GM18505 (cell line): ENCODE measurements at regions not wholly inside any gene's neighbourhood (a gene's known extent, or its start where the extent isn't known, plus 50 kb on each side); places are given as distances from the start of the nearest gene placed in this dataset.

Source experiments
- ATAC-seq: cut with Tn5 transposase; IDR thresholded peaks from one replicate; pipeline ENCODE4 v1.9.1; 2021; ENCODE audit not compliant: unreplicated experiment
- POLR2A ChIP-seq: IDR thresholded peaks from 4 replicates; pipeline ENCODE4 v1.6.1; 2011; ENCODE audit warnings: borderline replicate concordance; ENCODE audit not compliant: insufficient read depth, insufficient read length; ENCODE audit errors: extremely low read depth

DNA sequence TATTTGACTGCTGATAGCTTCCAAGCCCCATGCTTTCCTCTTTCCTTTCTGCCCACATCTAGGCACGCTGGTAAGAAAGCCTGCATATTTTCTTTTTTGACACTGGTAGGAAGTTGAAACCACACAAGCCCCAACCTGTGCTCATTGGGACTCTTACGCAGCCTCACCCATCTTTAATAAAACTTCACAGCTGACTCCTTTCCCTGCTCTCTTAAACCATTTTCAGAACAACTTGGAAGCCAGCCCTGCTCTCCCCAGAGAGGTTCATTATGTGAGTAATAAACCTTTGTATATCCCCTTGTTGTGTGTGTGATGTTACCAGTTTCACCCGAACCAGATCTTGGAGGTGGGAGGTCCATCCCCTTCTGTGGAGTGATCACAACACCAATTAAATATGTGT is 268.4 kb downstream of the GPD2 start:
- no peak for TF ChIP-seq POLR2A

DNA sequence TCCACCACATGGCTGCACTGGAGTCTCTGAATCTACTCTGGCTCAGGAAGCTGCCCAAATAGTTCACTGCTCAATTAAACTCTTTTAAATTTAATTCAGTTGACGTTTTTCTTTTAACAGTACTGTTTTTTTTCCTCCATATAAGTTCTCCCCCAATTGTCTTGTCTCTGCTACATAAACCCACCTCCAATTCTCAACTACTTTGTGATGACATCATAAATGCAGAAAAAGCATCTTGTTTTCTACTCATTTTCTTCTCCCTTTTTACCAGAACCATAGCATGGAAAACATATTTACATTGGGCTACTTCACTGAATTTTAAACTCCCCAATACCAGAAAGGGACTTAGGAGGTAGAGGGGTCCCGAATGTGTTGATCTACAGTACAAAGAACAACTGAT is 270.4 kb downstream of the GPD2 start:
- no peak for ATAC-seq
- TF ChIP-seq POLR2A = no peak

More for the DNA sequence above, 268.4 kb downstream of the GPD2 start:
- ATAC-seq = no peak

DNA sequence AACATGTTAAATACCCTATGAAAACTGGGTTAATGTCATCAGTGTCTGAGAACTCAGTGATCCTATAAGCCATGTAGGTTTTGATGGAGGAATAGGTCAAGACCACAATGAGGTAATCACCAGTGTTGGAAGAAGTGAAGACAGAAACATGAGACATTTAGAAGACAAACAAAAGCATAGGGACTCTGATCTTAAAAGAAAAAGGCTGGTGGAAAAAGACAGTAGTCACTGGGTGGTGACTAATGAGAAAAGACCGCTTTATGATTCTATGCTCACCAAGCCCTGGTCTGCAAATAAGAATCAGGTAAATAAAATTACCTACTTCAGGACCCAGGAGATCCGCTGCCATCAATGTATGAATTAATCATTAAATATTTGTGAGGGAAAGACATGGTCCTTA is 271.9 kb downstream of the GPD2 start:
- ATAC-seq = no peak
- no peak for TF ChIP-seq POLR2A

DNA sequence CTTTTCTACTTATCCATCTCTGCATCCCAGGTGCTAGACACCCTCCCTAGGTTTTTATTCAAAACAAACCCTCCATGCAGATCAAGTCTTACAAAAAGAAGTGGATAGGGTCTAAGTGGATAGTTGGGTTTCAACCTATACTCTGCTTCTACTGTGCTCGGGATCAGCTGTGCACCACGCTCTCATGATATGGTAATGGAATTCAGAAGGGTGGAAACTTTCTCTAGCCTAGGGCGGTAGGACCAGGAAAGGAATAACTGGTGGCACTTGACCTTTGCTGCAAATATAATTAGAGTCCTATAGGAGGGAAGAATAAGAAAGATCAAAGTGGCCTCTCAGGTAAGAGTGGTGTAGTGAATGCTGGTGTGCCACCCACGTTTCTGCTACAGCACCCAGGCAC is 272.9 kb downstream of the GPD2 start:
- TF ChIP-seq POLR2A = no peak
- no peak for ATAC-seq

DNA sequence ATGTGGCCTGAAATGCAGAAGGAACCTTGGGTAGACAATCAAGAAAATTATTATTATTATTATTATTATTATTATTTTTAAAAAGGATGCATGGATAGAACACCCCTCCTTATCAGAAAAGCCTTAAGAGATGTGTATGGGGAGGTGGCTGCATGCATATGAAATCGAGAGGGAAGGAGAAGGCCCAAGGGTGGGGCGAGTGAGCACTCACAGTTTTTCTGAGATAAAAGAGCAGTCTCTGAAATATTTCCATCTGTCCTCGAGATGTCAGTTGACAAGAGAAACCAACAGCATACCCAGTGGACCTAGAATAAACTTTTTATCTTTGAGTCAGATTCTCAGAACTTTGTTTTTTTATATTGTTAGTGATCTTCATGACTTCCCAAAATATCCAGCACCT is 282.9 kb downstream of the GPD2 start:
- no peak for ATAC-seq
- no peak for TF ChIP-seq POLR2A

DNA sequence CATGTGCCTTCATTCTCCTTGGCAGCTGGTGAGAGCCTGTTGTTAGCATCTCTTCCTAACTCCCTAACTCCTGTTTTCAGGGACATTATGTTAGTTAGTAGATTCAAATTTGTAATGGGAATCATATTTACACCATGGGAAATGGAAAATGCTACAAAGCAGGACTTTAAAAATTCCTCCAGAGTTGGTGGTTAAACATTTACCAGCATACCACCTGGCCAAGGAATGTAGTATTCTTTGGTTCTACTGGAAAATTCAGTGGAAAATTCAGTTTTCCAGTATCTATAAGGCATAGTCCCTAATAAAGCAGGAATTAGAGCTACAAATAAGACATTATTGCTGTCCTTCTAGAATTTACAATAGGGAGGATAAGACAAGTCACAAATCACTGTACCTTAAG is 291.7 kb downstream of the GPD2 start:
- ATAC-seq = no peak
- TF ChIP-seq POLR2A = no peak

DNA sequence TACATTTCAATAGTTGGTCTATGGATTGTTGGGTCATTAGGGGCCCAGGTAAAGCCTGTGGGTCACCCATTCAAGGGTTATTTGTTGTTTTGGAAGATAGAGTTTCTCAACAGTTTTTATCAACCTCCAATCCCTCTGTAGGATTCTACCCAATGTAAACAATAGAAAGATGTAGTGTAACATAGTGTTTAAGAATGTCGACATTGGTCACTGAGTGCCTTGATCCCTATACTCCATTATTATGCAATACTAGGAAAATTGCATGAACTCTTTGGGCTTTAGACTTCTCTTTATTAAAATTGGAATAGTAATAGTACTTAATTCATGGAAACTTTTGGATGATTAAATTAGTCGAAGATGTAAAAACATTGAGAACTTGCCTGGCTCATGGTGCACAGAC is 292.1 kb downstream of the GPD2 start:
- ATAC-seq = no peak

DNA sequence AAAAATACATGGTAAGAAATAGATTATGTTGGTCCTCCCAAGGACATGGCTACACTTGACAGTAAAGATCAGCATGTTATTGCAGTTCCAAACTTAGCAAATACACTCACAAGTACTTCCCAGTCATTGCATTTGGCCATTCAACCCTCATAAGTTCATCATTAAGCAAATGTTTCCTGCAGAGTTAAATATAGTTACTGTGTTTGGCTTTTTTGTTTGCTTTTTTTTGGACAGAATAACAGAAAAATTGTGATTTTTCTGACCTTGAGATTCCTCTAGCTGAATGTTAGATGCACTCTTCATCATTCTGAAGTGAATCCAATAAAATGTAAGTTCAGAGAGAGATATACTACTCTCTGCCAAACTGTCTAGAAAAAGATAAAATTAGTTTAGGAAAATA is 295.3 kb downstream of the GPD2 start:
- TF ChIP-seq POLR2A = no peak
- ATAC-seq = no peak

More for the DNA sequence above, 292.1 kb downstream of the GPD2 start:
- no peak for TF ChIP-seq POLR2A

DNA sequence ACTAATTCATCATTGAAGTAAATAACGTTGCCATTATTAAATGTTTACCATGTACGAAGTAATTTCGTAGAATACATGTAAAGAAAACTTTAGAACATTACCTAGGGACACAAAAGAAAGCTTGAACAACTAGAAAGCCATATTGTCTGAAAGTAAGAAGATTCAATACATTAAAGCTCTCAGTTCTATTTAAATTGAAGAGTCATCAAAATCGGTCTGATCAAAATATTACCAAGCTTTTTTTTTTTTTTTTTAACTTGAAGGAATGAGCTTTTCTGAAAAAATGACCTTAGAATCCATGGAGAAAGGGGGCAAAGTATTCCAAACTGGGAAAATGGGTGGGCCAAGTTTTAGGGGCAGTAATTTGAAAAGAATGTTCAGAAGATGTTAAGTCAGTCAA is 300.8 kb downstream of the GPD2 start:
- ATAC-seq = no peak

DNA sequence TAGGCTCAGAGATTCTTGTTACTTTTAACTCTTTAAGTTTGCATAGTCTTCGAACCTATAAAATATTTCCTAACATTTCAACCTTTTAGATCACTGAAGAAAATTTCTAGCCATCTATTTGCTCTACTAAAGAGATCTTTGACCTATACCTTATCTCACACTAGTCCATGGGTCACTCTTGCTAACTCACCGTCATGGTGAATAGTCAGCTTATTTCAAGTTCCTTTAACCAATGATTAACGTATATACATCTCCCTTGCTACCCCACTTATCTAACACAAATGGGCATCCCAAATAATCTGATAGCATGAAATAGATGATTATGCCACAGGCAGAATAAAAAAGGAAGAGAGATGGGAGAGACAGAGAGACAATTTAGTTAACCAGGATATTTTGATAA is 303.1 kb downstream of the GPD2 start:
- ATAC-seq = no peak

More for the DNA sequence above, 300.8 kb downstream of the GPD2 start:
- no peak for TF ChIP-seq POLR2A

DNA sequence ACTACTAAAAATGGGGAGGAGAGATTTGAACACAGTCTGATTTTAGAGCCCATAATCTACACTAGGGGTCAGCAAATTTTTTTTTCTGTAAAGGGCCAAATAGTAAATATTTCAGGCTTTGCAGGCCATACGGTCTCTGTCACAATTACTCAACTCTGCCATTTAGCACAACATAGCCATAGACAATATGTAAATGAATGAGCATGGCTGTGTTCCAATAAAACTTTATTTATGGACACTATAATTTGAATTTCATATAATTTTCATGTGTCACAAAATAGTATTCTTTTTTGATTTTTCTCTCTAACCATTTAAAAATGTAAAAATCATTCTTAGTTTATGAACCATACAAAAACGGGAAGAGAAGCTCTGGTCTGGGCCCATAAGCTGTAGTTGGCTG is 309.4 kb downstream of the GPD2 start:
- no peak for ATAC-seq
- TF ChIP-seq POLR2A = no peak

More for the DNA sequence above, 303.1 kb downstream of the GPD2 start:
- no peak for TF ChIP-seq POLR2A

DNA sequence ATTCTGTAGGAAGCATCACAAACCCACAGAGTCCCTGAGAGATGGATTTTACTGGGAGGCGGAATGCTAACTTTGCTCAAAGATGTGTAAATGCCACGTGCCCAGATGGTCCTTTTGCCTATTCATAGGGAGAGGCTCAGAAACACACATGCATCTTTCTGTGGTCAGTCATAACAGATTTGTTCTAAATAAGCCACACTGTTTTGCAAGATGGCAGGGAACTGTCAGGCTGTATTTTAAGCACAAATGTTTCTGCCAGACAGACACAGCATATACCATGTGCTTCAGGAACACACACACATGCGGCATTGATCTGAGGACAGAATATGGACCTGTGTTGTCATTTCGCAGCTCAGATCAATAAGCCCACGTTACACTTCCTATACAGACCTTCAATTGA is 312.0 kb downstream of the GPD2 start:
- ATAC-seq = no peak
- TF ChIP-seq POLR2A = no peak

DNA sequence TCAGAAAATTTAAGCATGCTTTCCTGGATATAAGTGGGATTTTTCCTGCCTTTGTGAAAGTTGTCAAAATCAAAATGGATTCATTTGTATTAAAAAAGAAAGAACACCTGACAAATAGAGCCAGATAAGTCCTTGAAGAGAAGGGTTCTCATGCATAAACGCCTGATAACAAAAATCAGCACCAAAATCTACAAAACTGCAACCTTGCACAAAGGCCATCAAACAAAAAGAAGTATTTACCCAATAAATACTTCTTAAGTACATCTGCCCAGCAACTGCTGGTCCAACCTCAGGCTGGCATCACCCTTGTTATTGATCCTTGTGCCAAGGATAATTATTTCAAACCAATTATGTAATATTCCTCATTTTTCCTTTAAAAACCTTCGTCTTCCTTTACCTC is 315.9 kb downstream of the GPD2 start:
- TF ChIP-seq POLR2A = no peak
- ATAC-seq = no peak

DNA sequence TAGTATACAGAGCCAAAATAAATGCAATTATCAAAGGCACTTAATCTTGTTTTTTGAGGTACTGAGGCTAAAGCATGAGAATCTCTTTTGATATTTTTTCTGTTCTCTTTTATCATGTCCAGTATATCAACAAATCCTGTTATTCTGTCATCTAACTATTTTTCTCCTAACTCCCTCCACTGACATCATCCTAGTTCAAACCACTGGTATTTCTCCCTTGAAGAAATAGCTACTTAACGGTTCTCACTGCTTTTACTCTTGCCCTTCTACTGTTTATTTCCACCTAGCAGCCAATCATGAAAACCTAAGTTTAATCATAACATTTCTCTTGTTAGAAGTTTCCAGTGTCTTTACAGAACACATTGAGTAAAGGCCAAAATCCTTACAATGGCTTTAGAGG is 317.6 kb downstream of the GPD2 start:
- ATAC-seq = no peak
- no peak for TF ChIP-seq POLR2A

DNA sequence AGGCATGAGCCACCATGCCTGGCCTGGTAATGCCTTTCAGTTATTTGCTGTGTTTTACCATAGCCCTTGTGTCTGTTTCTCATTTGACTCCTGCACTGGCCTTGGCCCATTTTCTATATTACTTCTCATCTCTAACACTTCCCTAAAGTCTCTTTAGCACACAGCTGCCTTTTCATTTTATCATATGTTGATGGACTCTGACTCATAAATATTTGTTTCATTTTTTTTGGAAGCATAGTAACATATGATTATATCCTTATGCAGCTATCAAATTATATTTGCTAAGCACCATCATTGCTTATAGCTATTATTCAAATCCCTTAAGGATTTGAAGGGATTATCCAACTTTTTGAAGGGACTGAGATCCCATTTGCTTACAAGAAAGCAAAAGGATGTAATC is 320.3 kb downstream of the GPD2 start:
- TF ChIP-seq POLR2A = no peak
- no peak for ATAC-seq
